ENCODE measurements at regions not wholly inside any gene's neighbourhood (a gene's known extent, or its start where the extent isn't known, plus 50 kb on each side); places are given as distances from the start of the nearest gene placed in this dataset.

- no peak for DNase-seq (ENCODE audit: low read depth)
These were observed 343.7 kb downstream of the MID1IP1 start for GRCh38 chrX:39144956-39145355.

- no peak for DNase-seq (ENCODE audit: low read depth)
These were observed 344.6 kb downstream of the MID1IP1 start for GRCh38 chrX:39145859-39146258.

DNA sequence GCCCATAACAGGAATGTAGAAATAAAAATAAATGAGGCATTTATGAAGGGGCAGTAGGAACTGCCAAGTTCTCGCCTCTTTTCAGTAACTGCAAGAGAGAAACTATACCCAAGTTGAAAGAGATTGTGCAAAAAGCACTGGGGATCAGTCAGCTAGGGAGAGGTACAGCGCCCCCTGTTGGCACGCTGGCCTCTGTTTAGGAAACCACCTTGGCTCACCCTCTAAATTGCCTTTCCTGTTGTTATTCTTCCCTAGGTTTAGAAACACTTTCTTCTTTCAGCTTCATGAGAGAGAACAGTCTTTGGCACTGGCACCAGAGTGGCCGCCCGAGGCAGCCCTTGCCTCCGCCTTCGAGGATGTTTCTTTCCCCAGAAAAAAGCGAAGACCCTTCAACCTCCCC is 348.5 kb downstream of the MID1IP1 start:
- peak; percentile 23 for DNase-seq (ENCODE audit: low read depth)

DNA sequence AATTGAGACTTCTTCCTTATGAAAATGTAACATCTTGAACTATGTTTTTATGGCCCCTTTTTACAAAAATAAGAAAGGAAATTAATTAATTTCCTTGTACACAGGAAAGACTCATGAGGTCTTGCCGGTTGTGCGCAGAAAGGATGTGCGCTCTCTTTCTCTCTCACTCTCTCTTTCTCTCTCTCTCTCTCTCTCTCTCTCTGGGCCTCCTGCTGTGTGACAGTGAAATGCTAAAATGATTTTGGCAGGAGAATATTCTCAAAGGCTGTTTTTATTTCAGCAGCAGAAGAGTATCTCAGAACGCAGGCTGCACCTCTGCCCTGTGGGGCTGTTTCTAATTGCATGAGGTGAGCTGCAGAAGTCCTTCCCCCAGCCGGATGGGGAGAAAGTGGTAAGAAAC is 349.0 kb downstream of the MID1IP1 start:
- no peak for DNase-seq (ENCODE audit: low read depth)

- DNase-seq (ENCODE audit: low read depth): no peak
These were observed 349.4 kb downstream of the MID1IP1 start for GRCh38 chrX:39150621-39151020.

DNA sequence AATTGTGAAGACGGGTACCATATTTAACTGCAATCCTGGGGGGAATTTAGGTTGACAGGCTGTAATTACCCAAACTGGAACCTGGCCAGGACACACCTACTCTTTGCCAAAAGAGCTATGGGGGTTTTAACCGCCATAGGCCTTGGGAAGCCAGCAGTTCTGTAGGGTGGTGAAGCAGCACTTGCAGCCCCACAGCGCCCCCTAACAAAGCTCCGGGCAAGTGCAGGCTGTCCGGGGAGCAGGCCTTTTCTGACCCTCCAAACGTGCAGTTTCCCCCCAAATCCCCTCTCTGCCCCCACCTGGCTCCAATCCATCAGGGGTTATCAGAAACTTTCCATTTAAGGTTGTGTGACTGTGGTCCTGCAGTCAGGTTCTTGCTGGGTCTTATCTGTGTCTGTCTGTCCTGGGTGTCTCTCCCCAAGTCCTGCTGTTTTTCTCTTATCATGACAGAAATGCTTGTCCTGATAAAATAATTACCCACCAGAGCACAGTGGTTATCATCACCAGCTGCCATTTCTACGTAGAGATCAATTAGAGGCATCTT is 350.9 kb downstream of the MID1IP1 start:
- peak; percentile 1 for DNase-seq (ENCODE audit: low read depth)

- DNase-seq (ENCODE audit: low read depth): no peak
These were observed 354.8 kb downstream of the MID1IP1 start for GRCh38 chrX:39156051-39156450.

GRCh38 chrX:39157006-39157405 is 355.7 kb downstream of the MID1IP1 start:
- DNase-seq (ENCODE audit: low read depth): no peak

DNA sequence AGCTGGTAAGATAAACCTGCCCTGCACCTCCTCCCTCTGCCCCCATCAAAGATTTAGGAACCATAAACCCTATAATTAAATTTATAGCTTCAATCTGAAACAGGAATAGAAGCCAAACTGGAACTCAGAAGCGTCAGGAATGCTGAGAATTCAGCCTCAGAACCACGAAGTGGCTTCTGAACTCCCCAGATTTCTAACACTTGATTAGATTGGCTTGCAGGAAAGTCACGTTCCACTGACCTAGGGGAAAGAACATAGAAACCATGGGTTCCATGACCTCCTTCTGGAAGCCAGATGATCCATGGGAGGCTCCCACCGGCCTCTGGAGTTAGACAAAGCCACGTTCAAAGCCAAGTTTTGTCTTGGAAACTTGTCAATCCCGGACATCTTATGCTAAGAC is 356.5 kb downstream of the MID1IP1 start:
- no peak for DNase-seq (ENCODE audit: low read depth)

DNA sequence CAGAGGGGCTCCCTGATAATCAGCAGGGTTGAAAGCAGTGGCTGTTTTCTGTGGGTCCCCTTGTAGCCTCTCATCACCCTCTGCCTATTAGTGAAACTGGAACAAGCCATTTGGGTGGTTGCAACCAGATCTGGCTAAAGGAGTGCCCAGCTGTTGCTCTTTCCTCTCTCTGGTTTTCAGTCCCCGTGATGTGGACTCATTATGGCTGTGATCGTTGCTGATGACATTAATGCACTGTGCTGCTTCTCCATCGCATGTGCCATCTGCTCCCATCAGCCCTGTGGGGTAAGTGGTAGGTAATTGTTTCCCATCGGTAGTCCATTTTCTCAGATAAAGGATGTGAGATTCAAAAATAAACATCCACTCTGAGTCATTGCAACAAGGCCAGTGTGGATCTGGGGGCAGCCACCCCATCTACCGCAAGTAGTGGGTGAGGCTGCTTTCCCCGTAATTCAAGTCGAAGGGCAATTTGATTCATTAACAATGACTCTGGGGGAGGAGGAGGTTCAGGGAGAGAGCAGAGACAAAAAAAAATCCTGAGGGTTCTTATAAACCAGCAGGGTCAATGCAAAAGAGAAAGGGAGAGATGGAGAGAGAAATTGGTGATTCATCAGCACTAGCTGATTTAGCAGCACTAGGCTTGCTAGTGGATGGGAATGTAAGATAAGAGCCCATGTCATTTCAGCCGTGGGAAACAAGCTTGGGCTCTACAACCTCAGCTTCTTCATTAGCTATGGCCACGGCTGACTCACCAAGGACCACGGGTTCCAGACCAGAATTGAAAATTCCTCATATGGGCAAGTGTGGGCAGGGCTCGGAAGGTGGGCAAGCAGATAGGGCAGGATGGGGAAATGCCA is 357.8 kb downstream of the MID1IP1 start:
- DNase-seq (ENCODE audit: low read depth): peak; percentile 10

- DNase-seq (ENCODE audit: low read depth): no peak
These were observed 358.8 kb downstream of the MID1IP1 start for GRCh38 chrX:39159921-39160507.

- no peak for DNase-seq (ENCODE audit: low read depth)
These were observed 360.5 kb downstream of the MID1IP1 start for GRCh38 chrX:39161611-39162255.

GRCh38 chrX:39162322-39162735 is 361.1 kb downstream of the MID1IP1 start:
- DNase-seq (ENCODE audit: low read depth): no peak

DNA sequence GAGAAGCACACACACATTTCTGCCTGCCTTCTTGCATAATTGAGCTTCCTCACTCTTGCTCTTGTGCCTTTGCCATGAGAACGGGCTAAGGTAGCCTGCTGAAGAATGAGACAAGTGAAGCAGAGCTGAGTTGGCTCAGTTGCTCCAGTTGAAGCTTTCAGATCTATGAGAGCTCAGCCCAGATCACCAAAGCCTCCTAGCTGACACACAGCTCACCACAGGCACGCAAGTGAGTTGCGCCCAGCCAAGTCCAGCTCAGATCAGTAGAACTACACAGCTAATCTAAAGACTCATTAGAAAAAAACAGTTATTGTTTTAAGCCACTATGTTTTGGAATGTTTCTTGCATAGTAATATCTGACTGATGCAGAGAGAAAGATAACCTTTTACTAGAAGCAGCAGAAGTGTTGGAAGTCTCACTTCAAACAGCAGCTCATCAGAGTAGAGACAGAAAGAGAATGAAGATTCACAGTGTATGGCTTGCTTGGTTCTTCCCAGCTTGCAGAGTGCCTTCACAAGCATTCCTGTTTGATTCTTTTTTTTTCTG is 362.4 kb downstream of the MID1IP1 start:
- no peak for DNase-seq (ENCODE audit: low read depth)

- DNase-seq (ENCODE audit: low read depth): no peak
These were observed 363.0 kb downstream of the MID1IP1 start for GRCh38 chrX:39164212-39164611.

GRCh38 chrX:39165185-39165584 is 363.9 kb downstream of the MID1IP1 start:
- DNase-seq (ENCODE audit: low read depth): no peak

- no peak for DNase-seq (ENCODE audit: low read depth)
These were observed 364.5 kb downstream of the MID1IP1 start for GRCh38 chrX:39165773-39166172.

DNA sequence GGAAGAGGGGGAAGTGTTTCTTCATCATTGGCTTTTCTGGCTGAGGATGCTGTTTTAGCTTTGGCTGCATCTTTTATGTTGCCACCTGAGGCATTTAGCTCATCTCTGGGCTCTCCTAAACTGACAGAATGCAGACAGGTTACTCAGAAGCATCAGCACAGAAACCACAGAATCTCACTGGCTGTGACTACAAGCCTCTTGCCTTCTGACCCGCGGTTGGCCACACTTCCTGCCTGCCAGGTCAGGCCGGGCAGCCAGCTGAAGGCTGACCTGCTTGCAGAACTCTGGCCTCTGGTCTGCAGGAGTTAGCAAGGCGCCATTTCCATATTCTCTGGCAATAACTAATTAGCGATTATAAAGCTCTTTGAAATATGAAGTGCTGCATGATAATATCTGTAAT is 366.5 kb downstream of the MID1IP1 start:
- DNase-seq (ENCODE audit: low read depth): no peak

- no peak for DNase-seq (ENCODE audit: low read depth)
These were observed 367.4 kb downstream of the MID1IP1 start for GRCh38 chrX:39168609-39169008.

- no peak for DNase-seq (ENCODE audit: low read depth)
These were observed 368.7 kb downstream of the MID1IP1 start for GRCh38 chrX:39169976-39170375.

DNA sequence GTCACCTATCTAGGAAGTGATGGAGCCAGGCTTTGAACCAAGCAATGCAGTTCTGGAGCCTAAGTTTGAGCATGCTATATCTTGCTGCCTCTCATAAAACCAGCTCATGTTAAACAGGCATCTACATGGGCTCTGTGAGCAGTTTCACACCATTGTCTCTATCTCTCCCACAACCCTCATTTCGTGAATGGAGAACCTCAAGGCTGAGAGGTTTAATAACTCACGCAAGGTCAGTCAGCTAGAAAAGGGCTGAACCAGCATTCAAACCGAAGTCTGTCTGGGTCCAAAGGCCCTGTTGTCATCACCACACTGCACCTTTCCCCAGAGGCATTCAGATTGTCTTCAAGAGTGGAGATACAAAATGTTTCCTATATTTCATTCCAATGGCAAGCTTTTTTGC is 369.2 kb downstream of the MID1IP1 start:
- DNase-seq (ENCODE audit: low read depth): no peak

DNA sequence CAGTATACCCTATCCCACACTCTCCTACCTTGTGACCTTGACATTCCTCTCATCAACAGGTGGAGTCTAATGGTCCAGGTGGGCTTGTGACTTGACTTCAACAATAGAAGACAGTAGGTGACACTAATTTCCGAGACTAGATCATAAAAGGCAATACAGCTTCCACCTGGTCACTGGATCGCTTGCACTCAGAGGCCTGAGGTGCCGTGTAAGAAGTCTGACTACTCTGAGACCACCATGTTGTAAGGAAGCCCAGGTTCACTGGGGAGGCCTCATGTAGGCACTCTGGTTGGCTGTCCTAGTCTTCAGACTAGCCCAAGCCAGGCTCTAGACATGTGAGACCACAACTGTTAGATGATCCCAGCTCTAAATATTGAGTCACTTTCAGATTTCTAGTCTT is 370.4 kb downstream of the MID1IP1 start:
- DNase-seq (ENCODE audit: low read depth): no peak
